GM23338 (cell line): ENCODE measurements at regions not wholly inside any gene's neighbourhood (a gene's known extent, or its start where the extent isn't known, plus 50 kb on each side); places are given as distances from the start of the nearest gene placed in this dataset.

Experiments used
- ATAC-seq: fragments of 200-7000 bp; cut with Tn5 transposase; 3 replicates; pipeline ENCODE4 v1.9.1; 2020
- DNase-seq: peaks from one replicate; pipeline ENCODE4 v3.0.0-alpha.2; 2015; ENCODE audit warnings: low spot score
- H2AFZ ChIP-seq: fragments of 200-600 bp; sonication (generic); 2 replicates; pipeline ENCODE4 v1.8.0; 2016; ENCODE audit warnings: antibody characterized with exemption, mild to moderate bottlenecking, moderate library complexity
- H3F3A ChIP-seq: fragments of 200-600 bp; sonication (generic); replicated peaks from 2 replicates; pipeline ENCODE4 v1.8.0; 2017; ENCODE audit warnings: antibody characterized with exemption, mixed run types, low read depth
- H3K27ac ChIP-seq: fragments of 200-600 bp; sonication (generic); 2 replicates; pipeline ENCODE4 v1.6.1; 2016; ENCODE audit warnings: low read depth
- H3K27me3 ChIP-seq: fragments of 200-600 bp; sonication (generic); 2 replicates; pipeline ENCODE4 v1.8.0; 2016; ENCODE audit warnings: mild to moderate bottlenecking, mixed run types, moderate library complexity; ENCODE audit not compliant: insufficient read depth
- H3K36me3 ChIP-seq: fragments of 200-600 bp; sonication (generic); 2 replicates; pipeline ENCODE4 v1.8.0; 2016; ENCODE audit warnings: mild to moderate bottlenecking; ENCODE audit not compliant: insufficient read depth
- H3K4me1 ChIP-seq: fragments of 200-600 bp; sonication (generic); 2 replicates; pipeline ENCODE4 v1.8.0; 2016; ENCODE audit warnings: mild to moderate bottlenecking, moderate library complexity; ENCODE audit not compliant: insufficient read depth
- H3K4me2 ChIP-seq: fragments of 200-600 bp; sonication (generic); 2 replicates; pipeline ENCODE4 v1.7.1; 2017; ENCODE audit warnings: mixed run types
- H3K4me3 ChIP-seq: fragments of 200-600 bp; sonication (generic); 2 replicates; pipeline ENCODE4 v1.6.1; 2016; ENCODE audit warnings: mixed run types
- H3K79me2 ChIP-seq: fragments of 200-600 bp; sonication (generic); replicated peaks from 2 replicates; pipeline ENCODE4 v1.8.0; 2017; ENCODE audit warnings: mild to moderate bottlenecking; ENCODE audit not compliant: insufficient read depth
- H3K9me2 ChIP-seq: fragments of 200-600 bp; sonication (generic); 2 replicates; pipeline ENCODE4 v1.8.0; 2017; ENCODE audit not compliant: insufficient read depth
- H4K20me1 ChIP-seq: fragments of 200-600 bp; sonication (generic); replicated peaks from 2 replicates; pipeline ENCODE4 v1.8.0; 2017; ENCODE audit warnings: mild to moderate bottlenecking; ENCODE audit not compliant: insufficient read depth
- H3K27ac Mint-ChIP-seq: 2 replicates; pipeline ENCODE4 v1.8.0; 2020; ENCODE audit warnings: inconsistent platforms, mild to moderate bottlenecking, moderate library complexity, mixed read lengths
- H3K27me3 Mint-ChIP-seq: 3 replicates; pipeline ENCODE4 v1.8.0; 2022; ENCODE audit warnings: low read depth, mild to moderate bottlenecking, moderate library complexity, mixed read lengths, inconsistent platforms; ENCODE audit not compliant: insufficient read depth, poor library complexity
- H3K36me3 Mint-ChIP-seq: 3 replicates; pipeline ENCODE4 v1.8.0; 2021; ENCODE audit warnings: low read depth, mild to moderate bottlenecking, inconsistent platforms, moderate library complexity, mixed read lengths
- H3K4me1 Mint-ChIP-seq: 3 replicates; pipeline ENCODE4 v1.8.0; 2020; ENCODE audit warnings: mild to moderate bottlenecking, inconsistent platforms, mixed read lengths
- H3K4me3 Mint-ChIP-seq: 3 replicates; pipeline ENCODE4 v1.8.0; 2021; ENCODE audit warnings: moderate library complexity, mild to moderate bottlenecking, inconsistent platforms, mixed read lengths
- H3K9me3 Mint-ChIP-seq: 3 replicates; pipeline ENCODE4 v1.8.0; 2020; ENCODE audit warnings: moderate library complexity, mild to moderate bottlenecking, inconsistent platforms, mixed read lengths
- CREB1 ChIP-seq: fragments of 250-450 bp; sonication (Bioruptor Pico); IDR thresholded peaks from 2 replicates; pipeline ENCODE4 v1.5.0; 2020; ENCODE audit warnings: low read depth, mild to moderate bottlenecking, moderate library complexity
- EZH2 ChIP-seq: fragments of 200-600 bp; sonication (generic); IDR thresholded peaks from one replicate; pipeline ENCODE4 v1.8.0; 2017; ENCODE audit warnings: antibody characterized with exemption, mild to moderate bottlenecking, low read depth; ENCODE audit not compliant: unreplicated experiment
- EZH2phosphoT487 ChIP-seq: fragments of 200-600 bp; sonication (generic); IDR thresholded peaks from one replicate; pipeline ENCODE4 v1.8.1; 2018; ENCODE audit warnings: antibody characterized with exemption; ENCODE audit not compliant: unreplicated experiment
- JUNB ChIP-seq: IDR thresholded peaks from one replicate; pipeline ENCODE4 v1.6.1; 2016; ENCODE audit warnings: antibody characterized with exemption; ENCODE audit not compliant: unreplicated experiment
- NANOG ChIP-seq: IDR thresholded peaks from 2 replicates; pipeline ENCODE4 v1.6.1; 2016; ENCODE audit warnings: antibody characterized with exemption, borderline replicate concordance
- POLR2AphosphoS5 ChIP-seq: IDR thresholded peaks from 2 replicates; pipeline ENCODE4 v1.6.1; 2016; ENCODE audit warnings: antibody characterized with exemption, low read depth
- STAT1 ChIP-seq: IDR thresholded peaks from one replicate; pipeline ENCODE4 v1.6.1; 2016; ENCODE audit warnings: antibody characterized with exemption; ENCODE audit not compliant: unreplicated experiment
- ZNF114 ChIP-seq: fragments of 250-450 bp; sonication (Bioruptor Pico); IDR thresholded peaks from 2 replicates; pipeline ENCODE4 v1.5.0; 2020; ENCODE audit warnings: mild to moderate bottlenecking, moderate library complexity
- ZNF331 ChIP-seq: fragments of 250-450 bp; sonication (Bioruptor Pico); IDR thresholded peaks from 2 replicates; pipeline ENCODE4 v1.5.0; 2020; ENCODE audit warnings: low read depth, mild to moderate bottlenecking, moderate library complexity
- TF ChIP-seq, protein P1 (sequence below), 2 experiments: fragments of 200-600 bp in 1 of 2; sonication (generic) in 1 of 2; conservative IDR thresholded peaks; 2 replicates each; pipeline versions ENCODE4 v1.5.1 to v1.6.1; 2016 to 2017; ENCODE audit warnings: antibody characterized with exemption in 2 of 2, low read depth in 2 of 2, mild to moderate bottlenecking in 2 of 2, moderate library complexity in 1 of 2
- TF ChIP-seq, protein P2 (sequence below): IDR thresholded peaks from one replicate; pipeline ENCODE4 v1.6.1; 2018; ENCODE audit warnings: antibody characterized with exemption; ENCODE audit not compliant: unreplicated experiment
- TF ChIP-seq, protein P3 (sequence below): fragments of 250-450 bp; sonication (Bioruptor Pico); IDR thresholded peaks from 2 replicates; pipeline ENCODE4 v1.5.0; 2020; ENCODE audit warnings: mild to moderate bottlenecking, moderate library complexity
- TF ChIP-seq, protein P4 (sequence below): IDR thresholded peaks from 2 replicates; pipeline ENCODE4 v1.6.1; 2016; ENCODE audit warnings: antibody characterized with exemption

DNA sequence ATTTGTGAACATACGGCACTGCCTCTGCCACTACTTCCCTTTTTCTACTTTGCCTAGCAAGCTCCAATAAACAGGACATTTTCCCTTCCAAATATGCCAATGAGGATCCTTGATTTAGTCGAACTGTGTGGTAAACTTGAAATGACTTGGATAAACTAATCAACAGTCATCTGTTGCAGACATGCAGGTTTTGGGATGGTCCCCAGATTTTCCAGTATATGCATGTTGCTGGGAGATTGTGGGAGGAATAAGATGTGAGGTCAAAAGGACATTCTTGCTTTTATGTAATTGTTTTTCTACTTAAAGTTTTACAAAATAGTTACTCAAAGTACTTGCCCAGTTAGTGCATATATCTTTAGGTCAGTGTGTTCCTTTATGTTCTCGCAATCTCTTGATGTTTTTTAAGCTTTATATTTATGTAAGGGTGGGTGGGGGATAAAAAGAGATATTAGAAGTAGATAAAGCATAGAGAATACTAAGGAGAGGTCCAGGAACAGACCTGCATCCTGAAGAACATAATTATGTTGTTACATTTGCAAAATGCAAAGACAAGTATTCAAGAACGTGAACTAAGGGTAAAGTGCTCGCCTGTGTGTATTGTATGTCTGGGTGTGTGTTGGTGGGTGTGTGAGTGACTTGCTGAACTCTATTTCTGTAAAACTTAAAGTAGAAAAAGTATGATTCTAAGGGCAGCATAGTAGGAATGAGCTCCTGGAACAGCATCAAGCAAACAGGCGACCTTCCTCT is 88.4 kb upstream of the OXGR1 start:
- DNase-seq (no peak), ATAC-seq (no peak)
- peaks cover 4% of the 10 kb centered on the region; the same call in 1 of the 3 replicates for H3K9me3 Mint-ChIP-seq
- no peaks in the 10 kb centered on the region for H3K27me3 ChIP-seq
- H3K4me1 Mint-ChIP-seq: no peaks in the 10 kb centered on the region
- H3K27ac ChIP-seq: no peak overlapping the region
- H3K4me3 Mint-ChIP-seq: no peak overlapping the region
- no peaks in the 10 kb centered on the region for H3K36me3 Mint-ChIP-seq
- no peak overlapping the region for H3K4me3 ChIP-seq
- no peaks in the 10 kb centered on the region for H3K36me3 ChIP-seq
- H3K4me1 ChIP-seq: no peaks in the 10 kb centered on the region
- no peaks in the 10 kb centered on the region for H4K20me1 ChIP-seq
- no peaks in the 10 kb centered on the region for H3K79me2 ChIP-seq
- H3K4me2 ChIP-seq: no peak overlapping the region
- no peak for TF ChIP-seq JUNB
- TF ChIP-seq NANOG: no peak
- TF ChIP-seq EZH2phosphoT487: no peak
- no peak for TF ChIP-seq POLR2AphosphoS5
- TF ChIP-seq ZNF114: no peak
- TF ChIP-seq, protein P1, sequence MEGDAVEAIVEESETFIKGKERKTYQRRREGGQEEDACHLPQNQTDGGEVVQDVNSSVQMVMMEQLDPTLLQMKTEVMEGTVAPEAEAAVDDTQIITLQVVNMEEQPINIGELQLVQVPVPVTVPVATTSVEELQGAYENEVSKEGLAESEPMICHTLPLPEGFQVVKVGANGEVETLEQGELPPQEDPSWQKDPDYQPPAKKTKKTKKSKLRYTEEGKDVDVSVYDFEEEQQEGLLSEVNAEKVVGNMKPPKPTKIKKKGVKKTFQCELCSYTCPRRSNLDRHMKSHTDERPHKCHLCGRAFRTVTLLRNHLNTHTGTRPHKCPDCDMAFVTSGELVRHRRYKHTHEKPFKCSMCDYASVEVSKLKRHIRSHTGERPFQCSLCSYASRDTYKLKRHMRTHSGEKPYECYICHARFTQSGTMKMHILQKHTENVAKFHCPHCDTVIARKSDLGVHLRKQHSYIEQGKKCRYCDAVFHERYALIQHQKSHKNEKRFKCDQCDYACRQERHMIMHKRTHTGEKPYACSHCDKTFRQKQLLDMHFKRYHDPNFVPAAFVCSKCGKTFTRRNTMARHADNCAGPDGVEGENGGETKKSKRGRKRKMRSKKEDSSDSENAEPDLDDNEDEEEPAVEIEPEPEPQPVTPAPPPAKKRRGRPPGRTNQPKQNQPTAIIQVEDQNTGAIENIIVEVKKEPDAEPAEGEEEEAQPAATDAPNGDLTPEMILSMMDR (conservative IDR thresholded peaks at IDR 0.05; ENCODE audit: low read depth in 2 of 2): no peak
- TF ChIP-seq CREB1 (CRISPR knock-in tag): no peak
- TF ChIP-seq, protein P2, sequence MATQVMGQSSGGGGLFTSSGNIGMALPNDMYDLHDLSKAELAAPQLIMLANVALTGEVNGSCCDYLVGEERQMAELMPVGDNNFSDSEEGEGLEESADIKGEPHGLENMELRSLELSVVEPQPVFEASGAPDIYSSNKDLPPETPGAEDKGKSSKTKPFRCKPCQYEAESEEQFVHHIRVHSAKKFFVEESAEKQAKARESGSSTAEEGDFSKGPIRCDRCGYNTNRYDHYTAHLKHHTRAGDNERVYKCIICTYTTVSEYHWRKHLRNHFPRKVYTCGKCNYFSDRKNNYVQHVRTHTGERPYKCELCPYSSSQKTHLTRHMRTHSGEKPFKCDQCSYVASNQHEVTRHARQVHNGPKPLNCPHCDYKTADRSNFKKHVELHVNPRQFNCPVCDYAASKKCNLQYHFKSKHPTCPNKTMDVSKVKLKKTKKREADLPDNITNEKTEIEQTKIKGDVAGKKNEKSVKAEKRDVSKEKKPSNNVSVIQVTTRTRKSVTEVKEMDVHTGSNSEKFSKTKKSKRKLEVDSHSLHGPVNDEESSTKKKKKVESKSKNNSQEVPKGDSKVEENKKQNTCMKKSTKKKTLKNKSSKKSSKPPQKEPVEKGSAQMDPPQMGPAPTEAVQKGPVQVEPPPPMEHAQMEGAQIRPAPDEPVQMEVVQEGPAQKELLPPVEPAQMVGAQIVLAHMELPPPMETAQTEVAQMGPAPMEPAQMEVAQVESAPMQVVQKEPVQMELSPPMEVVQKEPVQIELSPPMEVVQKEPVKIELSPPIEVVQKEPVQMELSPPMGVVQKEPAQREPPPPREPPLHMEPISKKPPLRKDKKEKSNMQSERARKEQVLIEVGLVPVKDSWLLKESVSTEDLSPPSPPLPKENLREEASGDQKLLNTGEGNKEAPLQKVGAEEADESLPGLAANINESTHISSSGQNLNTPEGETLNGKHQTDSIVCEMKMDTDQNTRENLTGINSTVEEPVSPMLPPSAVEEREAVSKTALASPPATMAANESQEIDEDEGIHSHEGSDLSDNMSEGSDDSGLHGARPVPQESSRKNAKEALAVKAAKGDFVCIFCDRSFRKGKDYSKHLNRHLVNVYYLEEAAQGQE: no peak
- TF ChIP-seq, protein P3, sequence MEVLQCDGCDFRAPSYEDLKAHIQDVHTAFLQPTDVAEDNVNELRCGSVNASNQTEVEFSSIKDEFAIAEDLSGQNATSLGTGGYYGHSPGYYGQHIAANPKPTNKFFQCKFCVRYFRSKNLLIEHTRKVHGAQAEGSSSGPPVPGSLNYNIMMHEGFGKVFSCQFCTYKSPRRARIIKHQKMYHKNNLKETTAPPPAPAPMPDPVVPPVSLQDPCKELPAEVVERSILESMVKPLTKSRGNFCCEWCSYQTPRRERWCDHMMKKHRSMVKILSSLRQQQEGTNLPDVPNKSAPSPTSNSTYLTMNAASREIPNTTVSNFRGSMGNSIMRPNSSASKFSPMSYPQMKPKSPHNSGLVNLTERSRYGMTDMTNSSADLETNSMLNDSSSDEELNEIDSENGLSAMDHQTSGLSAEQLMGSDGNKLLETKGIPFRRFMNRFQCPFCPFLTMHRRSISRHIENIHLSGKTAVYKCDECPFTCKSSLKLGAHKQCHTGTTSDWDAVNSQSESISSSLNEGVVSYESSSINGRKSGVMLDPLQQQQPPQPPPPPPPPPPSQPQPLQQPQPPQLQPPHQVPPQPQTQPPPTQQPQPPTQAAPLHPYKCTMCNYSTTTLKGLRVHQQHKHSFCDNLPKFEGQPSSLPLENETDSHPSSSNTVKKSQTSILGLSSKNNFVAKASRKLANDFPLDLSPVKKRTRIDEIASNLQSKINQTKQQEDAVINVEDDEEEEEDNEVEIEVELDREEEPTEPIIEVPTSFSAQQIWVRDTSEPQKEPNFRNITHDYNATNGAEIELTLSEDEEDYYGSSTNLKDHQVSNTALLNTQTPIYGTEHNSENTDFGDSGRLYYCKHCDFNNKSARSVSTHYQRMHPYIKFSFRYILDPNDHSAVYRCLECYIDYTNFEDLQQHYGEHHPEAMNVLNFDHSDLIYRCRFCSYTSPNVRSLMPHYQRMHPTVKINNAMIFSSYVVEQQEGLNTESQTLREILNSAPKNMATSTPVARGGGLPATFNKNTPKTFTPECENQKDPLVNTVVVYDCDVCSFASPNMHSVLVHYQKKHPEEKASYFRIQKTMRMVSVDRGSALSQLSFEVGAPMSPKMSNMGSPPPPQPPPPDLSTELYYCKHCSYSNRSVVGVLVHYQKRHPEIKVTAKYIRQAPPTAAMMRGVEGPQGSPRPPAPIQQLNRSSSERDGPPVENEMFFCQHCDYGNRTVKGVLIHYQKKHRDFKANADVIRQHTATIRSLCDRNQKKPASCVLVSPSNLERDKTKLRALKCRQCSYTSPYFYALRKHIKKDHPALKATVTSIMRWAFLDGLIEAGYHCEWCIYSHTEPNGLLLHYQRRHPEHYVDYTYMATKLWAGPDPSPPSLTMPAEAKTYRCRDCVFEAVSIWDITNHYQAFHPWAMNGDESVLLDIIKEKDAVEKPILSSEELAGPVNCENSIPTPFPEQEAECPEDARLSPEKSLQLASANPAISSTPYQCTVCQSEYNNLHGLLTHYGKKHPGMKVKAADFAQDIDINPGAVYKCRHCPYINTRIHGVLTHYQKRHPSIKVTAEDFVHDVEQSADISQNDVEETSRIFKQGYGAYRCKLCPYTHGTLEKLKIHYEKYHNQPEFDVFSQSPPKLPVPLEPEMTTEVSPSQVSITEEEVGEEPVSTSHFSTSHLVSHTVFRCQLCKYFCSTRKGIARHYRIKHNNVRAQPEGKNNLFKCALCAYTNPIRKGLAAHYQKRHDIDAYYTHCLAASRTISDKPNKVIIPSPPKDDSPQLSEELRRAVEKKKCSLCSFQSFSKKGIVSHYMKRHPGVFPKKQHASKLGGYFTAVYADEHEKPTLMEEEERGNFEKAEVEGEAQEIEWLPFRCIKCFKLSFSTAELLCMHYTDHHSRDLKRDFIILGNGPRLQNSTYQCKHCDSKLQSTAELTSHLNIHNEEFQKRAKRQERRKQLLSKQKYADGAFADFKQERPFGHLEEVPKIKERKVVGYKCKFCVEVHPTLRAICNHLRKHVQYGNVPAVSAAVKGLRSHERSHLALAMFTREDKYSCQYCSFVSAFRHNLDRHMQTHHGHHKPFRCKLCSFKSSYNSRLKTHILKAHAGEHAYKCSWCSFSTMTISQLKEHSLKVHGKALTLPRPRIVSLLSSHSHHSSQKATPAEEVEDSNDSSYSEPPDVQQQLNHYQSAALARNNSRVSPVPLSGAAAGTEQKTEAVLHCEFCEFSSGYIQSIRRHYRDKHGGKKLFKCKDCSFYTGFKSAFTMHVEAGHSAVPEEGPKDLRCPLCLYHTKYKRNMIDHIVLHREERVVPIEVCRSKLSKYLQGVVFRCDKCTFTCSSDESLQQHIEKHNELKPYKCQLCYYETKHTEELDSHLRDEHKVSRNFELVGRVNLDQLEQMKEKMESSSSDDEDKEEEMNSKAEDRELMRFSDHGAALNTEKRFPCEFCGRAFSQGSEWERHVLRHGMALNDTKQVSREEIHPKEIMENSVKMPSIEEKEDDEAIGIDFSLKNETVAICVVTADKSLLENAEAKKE (CRISPR knock-in tag): no peak
- TF ChIP-seq, protein P4, sequence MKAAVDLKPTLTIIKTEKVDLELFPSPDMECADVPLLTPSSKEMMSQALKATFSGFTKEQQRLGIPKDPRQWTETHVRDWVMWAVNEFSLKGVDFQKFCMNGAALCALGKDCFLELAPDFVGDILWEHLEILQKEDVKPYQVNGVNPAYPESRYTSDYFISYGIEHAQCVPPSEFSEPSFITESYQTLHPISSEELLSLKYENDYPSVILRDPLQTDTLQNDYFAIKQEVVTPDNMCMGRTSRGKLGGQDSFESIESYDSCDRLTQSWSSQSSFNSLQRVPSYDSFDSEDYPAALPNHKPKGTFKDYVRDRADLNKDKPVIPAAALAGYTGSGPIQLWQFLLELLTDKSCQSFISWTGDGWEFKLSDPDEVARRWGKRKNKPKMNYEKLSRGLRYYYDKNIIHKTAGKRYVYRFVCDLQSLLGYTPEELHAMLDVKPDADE: no peak
- TF ChIP-seq STAT1: no peak
- no peak for TF ChIP-seq ZNF331 (CRISPR knock-in tag)
- TF ChIP-seq EZH2: no peak
- H3K9me2 ChIP-seq: 0 out of 2 replicates have a peak, but pooled peaks cover 4% of the 10 kb centered on the region
- no peaks in the 10 kb centered on the region for H3K27me3 Mint-ChIP-seq
- H3K27ac Mint-ChIP-seq: no peak overlapping the region
- H2AFZ ChIP-seq: no peak overlapping the region
- no peaks in the 10 kb centered on the region for H3F3A ChIP-seq
